H1 (cell line): ENCODE measurements at regions not wholly inside any gene's neighbourhood (a gene's known extent, or its start where the extent isn't known, plus 50 kb on each side); places are given as distances from the start of the nearest gene placed in this dataset.

ENCODE experiments used
- CTCF ChIA-PET: fragments of 300-600 bp; sonication (Branson Sonifier 250); formaldehyde crosslinking; loops from one replicate; lab custom pipeline; 2021; ENCODE audit not compliant: partially characterized antibody; lab: Charles Lee
- POLR2A ChIA-PET: fragments of 300-600 bp; sonication (Branson Sonifier 250); formaldehyde crosslinking; loops from one replicate; lab custom pipeline; 2021; ENCODE audit warnings: inconsistent platforms; ENCODE audit not compliant: partially characterized antibody; lab: Charles Lee
- DNase-seq, 2 experiments: peaks; one replicate each; pipeline versions ENCODE4 v3.0.0 to v3.0.0-alpha.2; 2010 to 2022; ENCODE audit warnings: low spot score in 2 of 2, low read depth in 1 of 2, mixed read lengths in 1 of 2
- FAIRE-seq: peaks from 2 replicates; lab custom pipeline; 2011; peaks lifted over from hg19 to GRCh38; lab: Jason Lieb, UNC
- H2AFZ ChIP-seq: 2 replicates; pipeline ENCODE4 v1.8.1; 2012; ENCODE audit warnings: low read length, inconsistent platforms
- H2AK5ac ChIP-seq: 2 replicates; pipeline ENCODE4 v1.6.1; 2013; ENCODE audit warnings: low read depth, low read length
- H2BK120ac ChIP-seq: replicated peaks from 2 replicates; pipeline ENCODE3; 2013; ENCODE audit warnings: low read depth, low read length, inconsistent platforms
- H2BK12ac ChIP-seq: 2 replicates; pipeline ENCODE4 v1.6.1; 2013; ENCODE audit warnings: low read depth, low read length
- H2BK15ac ChIP-seq: 2 replicates; pipeline ENCODE4 v1.6.1; 2013; ENCODE audit warnings: low read length
- H2BK20ac ChIP-seq: 2 replicates; pipeline ENCODE4 v1.6.1; 2013; ENCODE audit warnings: low read length
- H2BK5ac ChIP-seq: 2 replicates; pipeline ENCODE4 v1.6.1; 2013; ENCODE audit warnings: low read depth, low read length
- H3K14ac ChIP-seq: 2 replicates; pipeline ENCODE4 v1.6.1; 2013; ENCODE audit warnings: inconsistent platforms; ENCODE audit not compliant: insufficient read length
- H3K18ac ChIP-seq: 2 replicates; pipeline ENCODE4 v1.6.1; 2013; ENCODE audit warnings: low read length; ENCODE audit errors: extremely low read depth
- H3K23ac ChIP-seq: 2 replicates; pipeline ENCODE4 v1.6.1; 2013; ENCODE audit warnings: inconsistent platforms; ENCODE audit not compliant: insufficient read length
- H3K23me2 ChIP-seq: 2 replicates; pipeline ENCODE4 v1.6.1; 2013; ENCODE audit warnings: low read depth, low read length
- H3K27ac ChIP-seq: 2 replicates; pipeline ENCODE4 v1.6.1; 2011; ENCODE audit warnings: low read depth, low read length, inconsistent platforms
- H3K27me3 ChIP-seq, 4 experiments: replicated peaks in 1 of 4; 1 replicate in 1 of 4; 2 replicates in 3 of 4; pipeline versions ENCODE4 v1.6.1 to v1.8.1; 2011 to 2013; ENCODE audit warnings: low read length in 3 of 4, mild to moderate bottlenecking in 3 of 4, inconsistent platforms in 2 of 4, mixed read lengths in 2 of 4, moderate library complexity in 1 of 4; ENCODE audit not compliant: control insufficient read depth in 3 of 4, insufficient read depth in 3 of 4; ENCODE audit errors: extremely low read depth in 1 of 4
- H3K36me3 ChIP-seq, 4 experiments: 2 replicates each; pipeline versions ENCODE4 v1.6.1 to v1.8.1; 2011 to 2013; ENCODE audit warnings: mild to moderate bottlenecking in 4 of 4, low read length in 3 of 4, moderate library complexity in 2 of 4, control low read depth in 1 of 4, inconsistent platforms in 1 of 4; ENCODE audit not compliant: insufficient read depth in 4 of 4, control insufficient read depth in 2 of 4
- H3K4ac ChIP-seq: replicated peaks from 2 replicates; pipeline ENCODE3; 2013; ENCODE audit warnings: low read length, low read depth, mixed read lengths, inconsistent platforms; ENCODE audit not compliant: insufficient read length
- H3K4me1 ChIP-seq, 4 experiments: replicated peaks in 1 of 4; 1 replicate in 1 of 4; 2 replicates in 3 of 4; pipeline versions ENCODE4 v1.6.1 to v1.8.1; 2011 to 2013; ENCODE audit warnings: low read length in 3 of 4, inconsistent platforms in 2 of 4, mixed read lengths in 1 of 4; ENCODE audit not compliant: insufficient read depth in 4 of 4, control insufficient read depth in 3 of 4
- H3K4me2 ChIP-seq, 2 experiments: 2 replicates each; pipeline versions ENCODE4 v1.6.1 to v1.8.1; 2011 to 2013; ENCODE audit warnings: low read depth in 2 of 2, low read length in 2 of 2, control low read depth in 1 of 2, inconsistent platforms in 1 of 2, mild to moderate bottlenecking in 1 of 2; ENCODE audit not compliant: insufficient read depth in 1 of 2
- H3K4me3 ChIP-seq, 4 experiments: fragments of 200-600, 300-600 bp in 1 of 4; sonication (generic), shearing (Covaris generic), sonication (Bioruptor Twin) in 1 of 4; 2 replicates each; pipeline versions ENCODE4 v1.5.1 to v1.8.1; 2011 to 2016; ENCODE audit warnings: low read length in 4 of 4, low read depth in 3 of 4, control low read depth in 2 of 4, inconsistent platforms in 2 of 4, mild to moderate bottlenecking in 2 of 4, mixed read lengths in 1 of 4, moderate library complexity in 1 of 4; ENCODE audit not compliant: insufficient read depth in 2 of 4; ENCODE audit errors: extremely low read depth in 1 of 4
- H3K56ac ChIP-seq: replicated peaks from 2 replicates; pipeline ENCODE3; 2013; ENCODE audit warnings: low read depth, mild to moderate bottlenecking, mixed read lengths, low read length, inconsistent platforms; ENCODE audit not compliant: insufficient read length
- H3K79me1 ChIP-seq: 2 replicates; pipeline ENCODE4 v1.6.1; 2013; ENCODE audit warnings: low read depth, low read length, control low read depth
- H3K79me2 ChIP-seq, 2 experiments: 2 replicates each; pipeline versions ENCODE4 v1.6.1 to v1.8.1; 2012 to 2013; ENCODE audit warnings: low read length in 2 of 2, mild to moderate bottlenecking in 2 of 2, inconsistent platforms in 1 of 2; ENCODE audit not compliant: insufficient read depth in 2 of 2, control insufficient read depth in 1 of 2
- H3K9ac ChIP-seq, 4 experiments: replicated peaks in 1 of 4; 1 replicate in 1 of 4; 2 replicates in 3 of 4; pipeline versions ENCODE4 v1.6.1 to v1.8.1; 2011 to 2013; ENCODE audit warnings: low read depth in 3 of 4, low read length in 3 of 4, control low read depth in 2 of 4, mild to moderate bottlenecking in 2 of 4, moderate library complexity in 2 of 4, inconsistent platforms in 1 of 4; ENCODE audit errors: extremely low read depth in 1 of 4
- H3K9me3 ChIP-seq, 2 experiments: 2 replicates each; pipeline versions ENCODE4 v1.6.1 to v1.8.1; 2012 to 2013; ENCODE audit warnings: mild to moderate bottlenecking in 2 of 2, moderate library complexity in 2 of 2, control low read depth in 1 of 2, inconsistent platforms in 1 of 2, low read depth in 1 of 2, low read length in 1 of 2, mixed read lengths in 1 of 2; ENCODE audit not compliant: insufficient read depth in 2 of 2
- H4K20me1 ChIP-seq, 2 experiments: replicated peaks in 1 of 2; 2 replicates each; pipeline versions ENCODE3 to v1.8.1; 2011 to 2013; ENCODE audit warnings: inconsistent platforms in 2 of 2, low read length in 2 of 2, mild to moderate bottlenecking in 1 of 2; ENCODE audit not compliant: insufficient read depth in 2 of 2, control insufficient read depth in 1 of 2
- H4K5ac ChIP-seq: 2 replicates; pipeline ENCODE4 v1.6.1; 2013; ENCODE audit warnings: low read length, low read depth, mixed read lengths, inconsistent platforms; ENCODE audit not compliant: insufficient read length
- H4K8ac ChIP-seq: 2 replicates; pipeline ENCODE4 v1.8.0; 2013; ENCODE audit warnings: mild to moderate bottlenecking, moderate library complexity, low read length, inconsistent platforms; ENCODE audit not compliant: insufficient read depth; ENCODE audit errors: extremely low read depth
- H4K91ac ChIP-seq: replicated peaks from 2 replicates; pipeline ENCODE3; 2013; ENCODE audit warnings: low read length, mixed read lengths, inconsistent platforms; ENCODE audit not compliant: insufficient read length
- CBX8 ChIP-seq: fragments of 300-800, 300-1000 bp; sonication (generic); IDR thresholded peaks from 2 replicates; pipeline ENCODE4 v1.7.1; 2016; ENCODE audit warnings: low read depth, low read length, borderline replicate concordance
- JUN ChIP-seq: IDR thresholded peaks from 2 replicates; pipeline ENCODE4 v1.6.1; 2011; ENCODE audit warnings: low read depth, mild to moderate bottlenecking, improper control_type of control experiment, low read length
- KDM5A ChIP-seq: fragments of 200-600 bp; IDR thresholded peaks from 2 replicates; pipeline ENCODE4 v1.7.1; 2012; ENCODE audit warnings: mild to moderate bottlenecking, low read length, inconsistent platforms, mixed read lengths
- NANOG ChIP-seq: IDR thresholded peaks from 2 replicates; pipeline ENCODE4 v1.6.1; 2011; ENCODE audit warnings: low read length, low read depth, mild to moderate bottlenecking, inconsistent platforms; ENCODE audit not compliant: insufficient read depth, poor library complexity, severe bottlenecking
- RBBP5 ChIP-seq: IDR thresholded peaks from 2 replicates; pipeline ENCODE4 v1.7.1; 2012; ENCODE audit warnings: low read depth, mild to moderate bottlenecking, inconsistent platforms, low read length, moderate library complexity, borderline replicate concordance
- RNF2 ChIP-seq: fragments of 200-900, 300-1000 bp; sonication (generic); IDR thresholded peaks from 2 replicates; pipeline ENCODE4 v1.7.1; 2016; ENCODE audit warnings: borderline replicate concordance, low read depth, mild to moderate bottlenecking, antibody characterized with exemption, low read length; ENCODE audit not compliant: poor library complexity, severe bottlenecking; ENCODE audit errors: missing control alignments
- WGBS, 2 experiments: shearing (Covaris generic) in 1 of 2; methylation state at CpG; one replicate each; pipeline versions ENCODE4 v1.1.6 to v1.1.7; 2013 to 2015; ENCODE audit warnings: low lambda C conversion rate in 2 of 2, mixed read lengths in 2 of 2, inconsistent platforms in 1 of 2, low coverage in 1 of 2, missing lambda C conversion rate in 1 of 2; ENCODE audit not compliant: insufficient replicate concordance in 2 of 2, insufficient coverage in 1 of 2, insufficient read length in 1 of 2; ENCODE audit errors: extremely low coverage in 1 of 2, missing lambda C conversion rate in 1 of 2; 5-methylcytosine and 5-hydroxymethylcytosine counted together

- H3K79me2 ChIP-seq: no peaks in the 10 kb centered on the region
- no peak overlapping the region for H2BK15ac ChIP-seq
- H3K4ac ChIP-seq: no peak overlapping the region
- DNase-seq (no peak), FAIRE-seq (no peak)
- no peak overlapping the region for H2AK5ac ChIP-seq
- no peaks in the 10 kb centered on the region for H3K36me3 ChIP-seq
- H4K8ac ChIP-seq: 0 out of 2 replicates have a peak overlapping the region, but pooled peaks have one; percentile 20
- H3K23me2 ChIP-seq: no peaks in the 10 kb centered on the region
- 94% methylated on average over 4 of the region's 4 CpGs; no CpG with 5 or more reads in 1 of the 2 experiments for WGBS, 2 experiments
- no peak overlapping the region for H4K5ac ChIP-seq
- no peak overlapping the region for H3K27ac ChIP-seq
- H2BK120ac ChIP-seq: no peak overlapping the region
- no peak overlapping the region for H2BK5ac ChIP-seq
- H3K9ac ChIP-seq: no peak overlapping the region
- H3K79me1 ChIP-seq: no peaks in the 10 kb centered on the region
- no peaks in the 10 kb centered on the region for H3K9me3 ChIP-seq
- no peak for TF ChIP-seq NANOG
- TF ChIP-seq KDM5A: no peak
- TF ChIP-seq RNF2: no peak
- TF ChIP-seq RBBP5: no peak
- TF ChIP-seq CBX8: no peak
- no peak for TF ChIP-seq JUN
- H2BK12ac ChIP-seq: no peak overlapping the region
- no peak overlapping the region for H2AFZ ChIP-seq
- no peak overlapping the region for H3K14ac ChIP-seq
- H3K4me2 ChIP-seq: no peak overlapping the region
- no peaks in the 10 kb centered on the region for H3K4me1 ChIP-seq
- H4K20me1 ChIP-seq: no peaks in the 10 kb centered on the region
- CTCF ChIA-PET: no interaction called here
- H3K56ac ChIP-seq: no peak overlapping the region
- POLR2A ChIA-PET: no interaction called here
- H3K18ac ChIP-seq: no peak overlapping the region
- H4K91ac ChIP-seq: no peak overlapping the region
- no peak overlapping the region for H3K23ac ChIP-seq
- H3K27me3 ChIP-seq: no peaks in the 10 kb centered on the region
- no peak overlapping the region for H2BK20ac ChIP-seq
- no peak overlapping the region for H3K4me3 ChIP-seq
These were observed 72.9 kb upstream of the ARMC3 start for GRCh38 chr10:22854935-22855421.
